VCaP (cell line): ENCODE measurements at regions not wholly inside any gene's neighbourhood (a gene's known extent, or its start where the extent isn't known, plus 50 kb on each side); places are given as distances from the start of the nearest gene placed in this dataset.

ENCODE experiments used
- H3K27ac ChIP-seq: fragments of 450-650 bp; 2 replicates; pipeline ENCODE4 v1.5.1; 2017
- TF ChIP-seq, protein P1 (sequence below): fragments of 450-650 bp; conservative IDR thresholded peaks from 2 replicates; pipeline ENCODE4 v1.5.1; 2017; ENCODE audit warnings: mild to moderate bottlenecking, moderate library complexity

DNA sequence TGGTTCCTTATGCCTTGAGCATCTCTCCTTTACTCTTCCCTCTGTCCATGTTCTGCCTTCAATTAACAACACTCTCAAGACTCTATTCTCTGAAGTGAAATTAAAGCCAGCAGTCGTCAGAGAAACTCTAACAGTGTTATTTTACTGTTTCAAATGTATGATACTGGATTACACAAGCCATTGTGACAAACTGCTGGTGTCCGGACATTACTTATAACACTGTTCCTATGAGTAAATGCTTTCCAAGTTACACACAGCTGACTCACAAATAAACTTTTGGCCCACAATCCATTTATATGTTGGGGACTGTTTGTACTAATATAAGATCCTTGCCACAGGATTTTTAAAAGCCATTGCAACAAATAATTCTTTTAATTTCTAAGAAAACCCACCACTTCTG lies 63.2 kb upstream of the GHR start:
- no peak overlapping the region for H3K27ac ChIP-seq
- TF ChIP-seq, protein P1, sequence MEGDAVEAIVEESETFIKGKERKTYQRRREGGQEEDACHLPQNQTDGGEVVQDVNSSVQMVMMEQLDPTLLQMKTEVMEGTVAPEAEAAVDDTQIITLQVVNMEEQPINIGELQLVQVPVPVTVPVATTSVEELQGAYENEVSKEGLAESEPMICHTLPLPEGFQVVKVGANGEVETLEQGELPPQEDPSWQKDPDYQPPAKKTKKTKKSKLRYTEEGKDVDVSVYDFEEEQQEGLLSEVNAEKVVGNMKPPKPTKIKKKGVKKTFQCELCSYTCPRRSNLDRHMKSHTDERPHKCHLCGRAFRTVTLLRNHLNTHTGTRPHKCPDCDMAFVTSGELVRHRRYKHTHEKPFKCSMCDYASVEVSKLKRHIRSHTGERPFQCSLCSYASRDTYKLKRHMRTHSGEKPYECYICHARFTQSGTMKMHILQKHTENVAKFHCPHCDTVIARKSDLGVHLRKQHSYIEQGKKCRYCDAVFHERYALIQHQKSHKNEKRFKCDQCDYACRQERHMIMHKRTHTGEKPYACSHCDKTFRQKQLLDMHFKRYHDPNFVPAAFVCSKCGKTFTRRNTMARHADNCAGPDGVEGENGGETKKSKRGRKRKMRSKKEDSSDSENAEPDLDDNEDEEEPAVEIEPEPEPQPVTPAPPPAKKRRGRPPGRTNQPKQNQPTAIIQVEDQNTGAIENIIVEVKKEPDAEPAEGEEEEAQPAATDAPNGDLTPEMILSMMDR: no peak

DNA sequence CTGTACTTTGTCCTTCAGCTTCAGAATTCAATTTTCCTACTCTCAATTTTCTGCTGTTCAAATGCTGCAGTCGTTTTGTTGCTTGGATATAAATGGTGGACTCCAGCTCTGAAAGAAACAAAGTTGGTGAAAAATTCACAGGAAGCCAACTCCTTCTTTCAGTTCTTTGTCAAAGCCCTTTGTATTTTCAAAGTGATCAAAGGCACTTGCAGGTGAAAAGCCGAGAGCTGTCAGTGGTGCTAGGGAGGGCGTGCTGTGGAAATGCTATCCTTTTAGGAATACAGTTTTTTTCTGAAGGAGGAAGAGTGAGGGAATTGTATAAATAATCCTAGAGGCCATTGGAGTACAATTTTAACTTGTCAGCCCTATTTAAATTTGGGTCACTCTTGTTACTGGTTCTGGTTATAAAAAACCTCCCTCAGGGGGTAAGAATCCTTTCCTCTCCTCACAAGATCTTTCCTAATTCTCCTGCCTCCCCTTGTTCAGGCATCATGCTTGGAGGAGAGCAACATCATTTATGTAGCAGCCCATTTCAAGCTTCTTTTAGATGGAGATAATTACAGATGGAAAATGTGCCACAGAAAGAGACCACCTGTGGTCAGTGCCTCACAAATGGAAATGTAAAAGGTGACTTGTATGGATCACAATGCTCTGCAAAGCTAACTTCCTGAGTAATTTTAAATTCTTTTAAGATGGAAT lies 62.5 kb upstream of the GHR start:
- H3K27ac ChIP-seq: no peak overlapping the region
- TF ChIP-seq, protein P1: no peak

DNA sequence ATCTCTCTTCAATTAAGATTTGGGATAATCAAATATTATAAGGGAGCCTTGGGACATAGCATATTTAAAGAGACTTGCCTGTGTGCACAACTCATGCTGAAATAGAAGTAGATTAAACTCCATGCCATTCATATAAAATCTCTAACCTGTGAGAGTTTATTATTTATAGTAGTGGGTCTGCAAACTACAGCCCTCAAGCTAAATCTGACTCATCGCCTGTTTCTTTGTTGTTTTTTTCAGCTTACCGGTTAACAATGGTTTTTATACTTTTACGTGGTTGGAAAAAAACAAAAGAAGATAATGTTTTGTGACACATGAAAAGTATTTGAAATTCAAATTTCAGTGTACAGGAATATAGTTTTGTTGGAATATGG lies 61.9 kb upstream of the GHR start:
- TF ChIP-seq, protein P1: no peak
- no peak overlapping the region for H3K27ac ChIP-seq

DNA sequence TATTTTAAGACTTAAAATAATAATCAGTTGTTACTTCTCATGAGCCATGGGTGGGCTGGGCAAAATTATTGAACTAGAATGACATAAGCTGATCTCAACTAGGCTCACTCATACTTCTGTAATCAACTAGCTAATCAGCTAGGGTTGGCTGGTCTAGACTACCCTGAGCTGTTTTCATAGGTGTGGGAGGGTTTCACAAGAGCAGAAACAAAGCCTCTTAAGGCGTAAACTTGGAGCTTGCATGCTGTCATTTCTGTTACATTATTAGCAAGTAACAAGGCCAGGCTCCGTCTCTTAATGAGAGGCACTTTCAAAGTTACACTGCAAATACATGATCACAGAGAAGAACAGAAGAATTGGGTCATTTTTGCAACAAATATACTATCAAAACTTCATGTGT lies 57.2 kb upstream of the GHR start:
- TF ChIP-seq, protein P1: no peak
- no peak overlapping the region for H3K27ac ChIP-seq
